GM23338 (cell line): ENCODE measurements at regions not wholly inside any gene's neighbourhood (a gene's known extent, or its start where the extent isn't known, plus 50 kb on each side); places are given as distances from the start of the nearest gene placed in this dataset.

Source experiments
- EZH2 ChIP-seq: fragments of 200-600 bp; sonication (generic); IDR thresholded peaks from one replicate; pipeline ENCODE4 v1.8.0; 2017; ENCODE audit warnings: antibody characterized with exemption, mild to moderate bottlenecking, low read depth; ENCODE audit not compliant: unreplicated experiment
- TF ChIP-seq, protein P1 (sequence below), 2 experiments: fragments of 200-600 bp in 1 of 2; sonication (generic) in 1 of 2; conservative IDR thresholded peaks; 2 replicates each; pipeline versions ENCODE4 v1.5.1 to v1.6.1; 2016 to 2017; ENCODE audit warnings: antibody characterized with exemption in 2 of 2, low read depth in 2 of 2, mild to moderate bottlenecking in 2 of 2, moderate library complexity in 1 of 2
- TF ChIP-seq, protein P2 (sequence below): IDR thresholded peaks from one replicate; pipeline ENCODE4 v1.6.1; 2018; ENCODE audit warnings: antibody characterized with exemption; ENCODE audit not compliant: unreplicated experiment

DNA sequence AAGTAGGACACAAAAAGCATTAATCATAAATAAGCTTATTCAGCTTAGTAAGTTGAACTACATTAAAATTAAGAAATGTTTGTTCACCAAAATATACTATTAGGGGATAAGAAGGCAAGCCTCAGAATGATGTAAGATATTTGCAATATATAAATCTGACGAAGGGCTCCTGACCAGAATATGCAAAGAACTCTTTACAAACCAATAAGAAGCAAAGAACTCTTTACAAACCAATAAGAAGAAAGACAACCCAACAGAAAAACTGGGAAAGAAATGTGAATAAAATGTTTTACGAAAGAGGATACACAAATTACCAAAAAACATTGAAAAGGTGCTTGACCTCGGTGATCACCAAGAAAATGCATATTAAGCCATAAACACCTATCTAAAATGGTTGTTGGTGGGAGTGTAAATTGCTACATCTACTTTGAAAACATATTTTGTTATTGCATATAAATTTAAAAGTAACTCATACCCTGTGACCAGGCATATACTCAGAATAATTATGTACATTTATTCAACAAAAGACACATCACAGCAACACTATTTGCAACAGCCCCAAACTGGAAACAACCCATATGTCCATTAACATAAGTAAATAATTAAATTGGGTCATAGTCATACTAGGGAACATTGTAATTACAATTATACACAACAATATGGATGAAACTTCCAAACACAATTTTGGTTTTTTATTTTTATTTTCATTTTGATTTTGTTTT lies 83.3 kb upstream of the CTBP2 start:
- TF ChIP-seq, protein P1, sequence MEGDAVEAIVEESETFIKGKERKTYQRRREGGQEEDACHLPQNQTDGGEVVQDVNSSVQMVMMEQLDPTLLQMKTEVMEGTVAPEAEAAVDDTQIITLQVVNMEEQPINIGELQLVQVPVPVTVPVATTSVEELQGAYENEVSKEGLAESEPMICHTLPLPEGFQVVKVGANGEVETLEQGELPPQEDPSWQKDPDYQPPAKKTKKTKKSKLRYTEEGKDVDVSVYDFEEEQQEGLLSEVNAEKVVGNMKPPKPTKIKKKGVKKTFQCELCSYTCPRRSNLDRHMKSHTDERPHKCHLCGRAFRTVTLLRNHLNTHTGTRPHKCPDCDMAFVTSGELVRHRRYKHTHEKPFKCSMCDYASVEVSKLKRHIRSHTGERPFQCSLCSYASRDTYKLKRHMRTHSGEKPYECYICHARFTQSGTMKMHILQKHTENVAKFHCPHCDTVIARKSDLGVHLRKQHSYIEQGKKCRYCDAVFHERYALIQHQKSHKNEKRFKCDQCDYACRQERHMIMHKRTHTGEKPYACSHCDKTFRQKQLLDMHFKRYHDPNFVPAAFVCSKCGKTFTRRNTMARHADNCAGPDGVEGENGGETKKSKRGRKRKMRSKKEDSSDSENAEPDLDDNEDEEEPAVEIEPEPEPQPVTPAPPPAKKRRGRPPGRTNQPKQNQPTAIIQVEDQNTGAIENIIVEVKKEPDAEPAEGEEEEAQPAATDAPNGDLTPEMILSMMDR (conservative IDR thresholded peaks at IDR 0.05; ENCODE audit: low read depth in 2 of 2): no peak
- no peak for TF ChIP-seq EZH2
- TF ChIP-seq, protein P2, sequence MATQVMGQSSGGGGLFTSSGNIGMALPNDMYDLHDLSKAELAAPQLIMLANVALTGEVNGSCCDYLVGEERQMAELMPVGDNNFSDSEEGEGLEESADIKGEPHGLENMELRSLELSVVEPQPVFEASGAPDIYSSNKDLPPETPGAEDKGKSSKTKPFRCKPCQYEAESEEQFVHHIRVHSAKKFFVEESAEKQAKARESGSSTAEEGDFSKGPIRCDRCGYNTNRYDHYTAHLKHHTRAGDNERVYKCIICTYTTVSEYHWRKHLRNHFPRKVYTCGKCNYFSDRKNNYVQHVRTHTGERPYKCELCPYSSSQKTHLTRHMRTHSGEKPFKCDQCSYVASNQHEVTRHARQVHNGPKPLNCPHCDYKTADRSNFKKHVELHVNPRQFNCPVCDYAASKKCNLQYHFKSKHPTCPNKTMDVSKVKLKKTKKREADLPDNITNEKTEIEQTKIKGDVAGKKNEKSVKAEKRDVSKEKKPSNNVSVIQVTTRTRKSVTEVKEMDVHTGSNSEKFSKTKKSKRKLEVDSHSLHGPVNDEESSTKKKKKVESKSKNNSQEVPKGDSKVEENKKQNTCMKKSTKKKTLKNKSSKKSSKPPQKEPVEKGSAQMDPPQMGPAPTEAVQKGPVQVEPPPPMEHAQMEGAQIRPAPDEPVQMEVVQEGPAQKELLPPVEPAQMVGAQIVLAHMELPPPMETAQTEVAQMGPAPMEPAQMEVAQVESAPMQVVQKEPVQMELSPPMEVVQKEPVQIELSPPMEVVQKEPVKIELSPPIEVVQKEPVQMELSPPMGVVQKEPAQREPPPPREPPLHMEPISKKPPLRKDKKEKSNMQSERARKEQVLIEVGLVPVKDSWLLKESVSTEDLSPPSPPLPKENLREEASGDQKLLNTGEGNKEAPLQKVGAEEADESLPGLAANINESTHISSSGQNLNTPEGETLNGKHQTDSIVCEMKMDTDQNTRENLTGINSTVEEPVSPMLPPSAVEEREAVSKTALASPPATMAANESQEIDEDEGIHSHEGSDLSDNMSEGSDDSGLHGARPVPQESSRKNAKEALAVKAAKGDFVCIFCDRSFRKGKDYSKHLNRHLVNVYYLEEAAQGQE: no peak
